HG03103 (cell line): ENCODE measurements at regions not wholly inside any gene's neighbourhood (a gene's known extent, or its start where the extent isn't known, plus 50 kb on each side); places are given as distances from the start of the nearest gene placed in this dataset.

Experiments
- ATAC-seq: cut with Tn5 transposase; IDR thresholded peaks from one replicate; pipeline ENCODE4 v1.9.1; 2021; ENCODE audit warnings: low read depth; ENCODE audit not compliant: unreplicated experiment

GRCh38 chr1:198902655-198903054 lies 263.8 kb downstream of the PTPRC start:
- ATAC-seq: no peak

- no peak for ATAC-seq
Measured at GRCh38 chr1:198903203-198903602, 264.4 kb downstream of the PTPRC start.

- no peak for ATAC-seq
Measured at GRCh38 chr1:198903621-198904020, 264.8 kb downstream of the PTPRC start.

GRCh38 chr1:198904321-198904720 lies 265.5 kb downstream of the PTPRC start:
- ATAC-seq: no peak

GRCh38 chr1:198906739-198907422 lies 268.0 kb downstream of the PTPRC start:
- no peak for ATAC-seq

- no peak for ATAC-seq
Measured at GRCh38 chr1:198907423-198907746, 268.5 kb downstream of the PTPRC start.

- ATAC-seq: no peak
Measured at GRCh38 chr1:198908995-198909394, 270.2 kb downstream of the PTPRC start.

- ATAC-seq: no peak
Measured at GRCh38 chr1:198909973-198910372, 271.1 kb downstream of the PTPRC start.

GRCh38 chr1:198910816-198911215 lies 272.0 kb downstream of the PTPRC start:
- no peak for ATAC-seq

GRCh38 chr1:198912046-198912445 lies 273.2 kb downstream of the PTPRC start:
- ATAC-seq: no peak

- no peak for ATAC-seq
Measured at GRCh38 chr1:198913667-198914066, 274.8 kb downstream of the PTPRC start.

GRCh38 chr1:198915327-198916231 lies 276.7 kb downstream of the PTPRC start:
- no peak for ATAC-seq

- ATAC-seq: no peak
Measured at GRCh38 chr1:198917226-198917625, 278.4 kb downstream of the PTPRC start.

- no peak for ATAC-seq
Measured at GRCh38 chr1:198918920-198919319, 280.1 kb downstream of the PTPRC start.

- no peak for ATAC-seq
Measured at GRCh38 chr1:198919667-198920398, 281.0 kb downstream of the PTPRC start.

- ATAC-seq: peak; percentile 66
Measured at GRCh38 chr1:198922638-198923430, 284.0 kb downstream of the PTPRC start.

GRCh38 chr1:198923993-198924392 lies 285.2 kb downstream of the PTPRC start:
- no peak for ATAC-seq

GRCh38 chr1:198925567-198925966 lies 286.7 kb downstream of the PTPRC start:
- no peak for ATAC-seq

GRCh38 chr1:198927129-198927528 lies 288.3 kb downstream of the PTPRC start:
- no peak for ATAC-seq

- no peak for ATAC-seq
Measured at GRCh38 chr1:198929111-198929604, 290.3 kb downstream of the PTPRC start.
